IPS-20b (cell line): ENCODE measurements at regions not wholly inside any gene's neighbourhood (a gene's known extent, or its start where the extent isn't known, plus 50 kb on each side); places are given as distances from the start of the nearest gene placed in this dataset.
"Not testable (repeated sequence)": the region's sequence is repeated elsewhere in the genome, so short reads cannot be mapped to it uniquely, and the experiment has no call there.

ENCODE experiments used
- H3K27ac ChIP-seq: one replicate; pipeline ENCODE4 v1.5.1; 2013; ENCODE audit warnings: low read length
- H3K27me3 ChIP-seq: 2 replicates; pipeline ENCODE4 v1.6.1; 2013; ENCODE audit warnings: mild to moderate bottlenecking, low read length, inconsistent platforms; ENCODE audit not compliant: insufficient read depth
- H3K36me3 ChIP-seq: 2 replicates; pipeline ENCODE4 v1.6.1; 2013; ENCODE audit warnings: low read depth, mild to moderate bottlenecking, inconsistent platforms, low read length, moderate library complexity; ENCODE audit not compliant: insufficient read depth
- H3K4me1 ChIP-seq: 2 replicates; pipeline ENCODE4 v1.6.1; 2013; ENCODE audit warnings: mild to moderate bottlenecking, control low read depth, inconsistent platforms, low read length, moderate library complexity; ENCODE audit not compliant: insufficient read depth
- H3K4me3 ChIP-seq: 2 replicates; pipeline ENCODE4 v1.5.1; 2013; ENCODE audit warnings: mild to moderate bottlenecking, low read length, inconsistent platforms
- H3K9ac ChIP-seq: 2 replicates; pipeline ENCODE4 v1.6.1; 2013; ENCODE audit warnings: low read depth, mild to moderate bottlenecking, inconsistent platforms, low read length, moderate library complexity
- H3K9me3 ChIP-seq: 2 replicates; pipeline ENCODE4 v1.6.1; 2013; ENCODE audit warnings: mild to moderate bottlenecking, low read depth, low read length, inconsistent platforms; ENCODE audit not compliant: insufficient read depth

- Histone ChIP-seq H3K36me3 (no peaks in the 10 kb centered on the region), H3K27me3 (no peaks in the 10 kb centered on the region), H3K4me3 (no peak overlapping the region), H3K9ac (no peak overlapping the region), H3K4me1 (no peaks in the 10 kb centered on the region; the same call in 1 of the 2 replicates), H3K27ac (no peak overlapping the region), H3K9me3 (no peaks in the 10 kb centered on the region)
Observed at GRCh38 chr10:84007482-84007881, 131.8 kb upstream of the GHITM start.

DNA sequence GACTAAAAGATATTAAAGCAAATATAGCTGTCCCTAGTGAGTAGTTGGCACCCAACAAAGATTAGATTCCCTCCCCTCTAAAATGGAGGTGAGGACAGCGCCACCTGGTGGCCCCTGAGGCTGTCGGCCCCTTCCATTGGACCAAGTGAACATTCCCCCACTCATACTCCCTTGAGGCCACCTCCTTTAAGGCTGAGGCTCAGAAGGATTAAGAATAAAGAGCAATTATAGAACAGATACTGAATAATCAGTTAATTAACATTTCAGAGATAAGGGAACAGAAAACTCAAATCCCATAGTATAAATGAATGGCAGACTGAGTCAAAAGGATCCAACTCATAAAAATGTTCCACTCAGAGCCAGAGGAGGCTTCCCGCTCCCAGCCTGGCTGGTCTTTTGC lies 130.4 kb upstream of the GHITM start:
- no peak overlapping the region for H3K9ac ChIP-seq
- no peak overlapping the region for H3K4me3 ChIP-seq
- H3K9me3 ChIP-seq: no peaks in the 10 kb centered on the region
- H3K27me3 ChIP-seq: no peaks in the 10 kb centered on the region
- no peaks in the 10 kb centered on the region for H3K36me3 ChIP-seq
- no peak overlapping the region for H3K27ac ChIP-seq
- no peaks in the 10 kb centered on the region; the same call in 1 of the 2 replicates for H3K4me1 ChIP-seq

- Histone ChIP-seq H3K9ac (no peak overlapping the region), H3K27ac (no peak overlapping the region)
Observed at GRCh38 chr10:84012431-84012830, 126.9 kb upstream of the GHITM start.

DNA sequence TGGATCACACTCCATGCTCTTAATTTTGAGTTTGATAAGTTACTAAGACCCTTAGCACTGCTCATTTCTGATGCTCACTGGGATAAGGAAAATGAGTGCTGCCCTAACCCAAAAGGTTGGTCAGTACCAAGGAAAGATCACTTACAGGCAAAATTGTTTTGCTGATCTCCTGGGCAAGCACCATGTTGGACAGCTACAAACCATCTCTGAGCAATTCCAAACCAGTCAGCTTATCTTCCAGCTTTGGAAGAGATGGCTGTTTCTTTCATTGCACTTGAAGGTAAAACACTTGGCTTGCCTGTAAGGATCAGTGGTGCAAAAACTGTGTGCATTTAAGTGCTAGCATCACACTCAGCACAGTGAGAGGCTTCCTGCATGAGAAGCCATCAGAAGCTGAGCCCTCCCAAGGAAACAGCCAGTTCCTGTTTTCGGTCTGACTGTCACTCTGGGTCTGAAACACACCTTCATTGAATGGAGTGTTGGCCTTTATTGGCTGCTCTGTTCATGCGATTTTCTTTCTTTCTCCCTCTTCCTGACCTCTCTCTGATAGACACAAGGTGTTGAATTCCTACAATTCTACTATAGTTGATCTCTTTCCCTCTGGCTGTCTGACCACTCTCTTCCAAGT lies 126.4 kb upstream of the GHITM start:
- no peaks in the 10 kb centered on the region for H3K9me3 ChIP-seq
- no peak overlapping the region for H3K9ac ChIP-seq
- H3K4me3 ChIP-seq: no peak overlapping the region

More at GRCh38 chr10:84012431-84012830, 126.9 kb upstream of the GHITM start:
- Histone ChIP-seq H3K9me3 (no peaks in the 10 kb centered on the region), H3K27me3 (no peaks in the 10 kb centered on the region), H3K36me3 (no peaks in the 10 kb centered on the region), H3K4me1 (no peaks in the 10 kb centered on the region; the same call in 1 of the 2 replicates), H3K4me3 (no peak overlapping the region)

DNA sequence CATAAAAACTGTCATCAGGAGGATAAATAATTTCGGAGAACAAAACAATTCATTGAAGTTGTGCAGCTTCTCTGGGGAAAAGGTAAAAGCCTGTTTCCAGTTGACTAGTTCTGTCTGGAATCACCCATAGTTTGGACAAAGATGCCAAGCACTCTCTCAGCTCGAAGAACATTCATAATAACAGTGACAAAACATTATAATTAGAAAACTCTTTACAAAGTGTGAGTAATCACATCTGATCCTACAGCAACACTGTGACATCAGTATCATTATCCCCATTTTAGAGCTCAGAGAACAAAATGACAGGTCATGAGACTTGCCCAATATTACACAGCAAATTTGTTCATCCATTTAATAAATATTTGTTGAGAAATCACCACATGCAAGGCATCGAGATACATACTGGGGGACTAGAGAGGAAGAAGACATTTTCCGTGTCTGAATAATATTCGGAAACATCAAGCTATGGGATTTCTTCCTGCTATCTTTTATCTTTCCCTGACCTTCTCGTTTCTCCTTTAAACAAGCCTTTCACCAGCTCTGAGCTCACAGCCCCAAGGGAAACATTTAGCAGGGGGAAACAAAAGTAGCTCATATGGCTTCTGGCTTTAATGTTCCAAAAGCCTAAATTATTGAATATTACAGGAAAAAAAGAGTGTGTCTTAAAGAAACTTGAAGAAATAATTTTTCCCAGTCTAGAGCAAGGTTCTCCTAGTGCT lies 123.3 kb upstream of the GHITM start:
- H3K9me3 ChIP-seq: no peaks in the 10 kb centered on the region
- H3K27ac ChIP-seq: no peak overlapping the region
- H3K4me3 ChIP-seq: no peak overlapping the region
- H3K4me1 ChIP-seq: no peaks in the 10 kb centered on the region; the same call in 1 of the 2 replicates
- no peak overlapping the region for H3K9ac ChIP-seq
- no peaks in the 10 kb centered on the region for H3K27me3 ChIP-seq
- no peaks in the 10 kb centered on the region for H3K36me3 ChIP-seq

More for the DNA sequence above, 126.4 kb upstream of the GHITM start:
- Histone ChIP-seq H3K27ac (no peak overlapping the region), H3K27me3 (no peaks in the 10 kb centered on the region), H3K4me1 (no peaks in the 10 kb centered on the region; the same call in 1 of the 2 replicates), H3K36me3 (no peaks in the 10 kb centered on the region)

DNA sequence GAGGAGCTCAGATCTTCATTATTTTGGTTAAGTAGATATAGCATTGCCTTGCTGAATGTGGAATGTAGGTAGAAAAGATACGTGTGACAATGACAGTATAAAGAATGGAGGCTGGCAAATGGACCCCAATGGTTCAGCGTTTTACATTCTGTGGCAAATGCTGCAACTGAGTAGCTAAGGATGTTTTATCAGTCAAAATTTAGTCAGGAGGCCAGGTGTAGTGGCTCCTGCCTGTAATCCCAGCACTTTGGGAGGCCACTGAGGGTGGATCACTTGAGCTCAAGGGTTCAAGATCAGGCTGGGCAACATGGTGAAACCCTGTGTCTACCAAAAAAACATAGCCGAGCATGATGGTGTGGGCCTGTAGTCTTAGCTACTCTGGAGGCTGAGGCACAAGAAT lies 120.5 kb upstream of the GHITM start:
- Histone ChIP-seq H3K9ac (no peak overlapping the region), H3K36me3 (no peaks in the 10 kb centered on the region), H3K4me3 (no peak overlapping the region), H3K4me1 (no peaks in the 10 kb centered on the region), H3K9me3 (no peaks in the 10 kb centered on the region), H3K27me3 (no peaks in the 10 kb centered on the region), H3K27ac (no peak overlapping the region)

DNA sequence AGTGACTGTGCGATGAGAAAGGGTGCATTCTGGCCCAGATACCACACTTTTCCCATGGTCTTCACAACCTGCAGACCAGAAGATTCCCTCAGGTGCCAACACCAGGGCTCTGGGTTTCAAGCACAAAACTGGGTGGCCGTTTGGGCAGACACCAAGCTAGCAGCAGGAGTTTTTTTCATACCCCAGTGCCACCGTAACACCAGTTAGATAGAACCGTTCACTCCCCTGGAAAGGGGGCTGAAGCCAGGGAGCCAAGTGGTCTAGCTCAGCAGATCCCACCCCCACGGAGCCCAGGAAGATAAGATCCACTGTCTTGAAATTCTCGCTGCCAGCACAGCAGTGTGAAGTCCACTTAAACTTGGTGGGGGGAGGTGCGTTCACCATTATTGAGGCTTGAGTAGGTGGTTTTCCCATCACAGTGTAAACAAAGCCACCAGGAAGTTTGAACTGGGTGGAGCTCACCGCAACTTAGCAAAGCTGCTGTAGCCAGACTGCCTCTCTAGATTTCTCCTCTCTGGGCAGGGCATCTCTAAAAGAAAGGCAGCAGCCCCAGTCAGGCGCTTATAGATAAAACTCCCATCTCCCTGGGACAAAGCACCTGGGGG lies 119.4 kb upstream of the GHITM start:
- not testable (repeated sequence) for H3K9me3 ChIP-seq, H3K36me3 ChIP-seq, H3K4me3 ChIP-seq, H3K27me3 ChIP-seq, H3K27ac ChIP-seq, H3K4me1 ChIP-seq, H3K9ac ChIP-seq

DNA sequence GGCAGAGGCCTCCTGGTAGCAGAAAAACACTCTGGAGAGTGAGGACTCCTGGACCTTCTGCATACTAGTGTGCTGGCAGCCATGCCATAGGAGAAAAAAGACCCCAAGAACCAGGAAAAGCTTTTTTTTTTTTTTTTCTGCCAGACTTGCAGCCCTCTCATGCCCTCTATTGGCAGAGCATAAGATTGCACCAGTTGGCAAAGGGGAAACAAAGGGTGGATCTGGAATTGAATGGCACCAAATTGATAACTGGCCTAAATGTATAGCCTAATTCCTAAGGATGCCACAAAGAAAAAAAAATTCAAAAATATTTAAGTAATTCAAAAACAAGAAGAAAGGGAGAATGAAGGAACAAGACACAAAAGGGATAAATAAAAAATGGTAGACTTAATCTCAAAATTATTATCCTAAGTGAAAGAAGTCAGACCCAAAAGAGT lies 112.5 kb upstream of the GHITM start:
- Histone ChIP-seq H3K27ac (no peak overlapping the region), H3K4me3 (no peak overlapping the region), H3K36me3 (no peaks in the 10 kb centered on the region), H3K9me3 (no peaks in the 10 kb centered on the region), H3K9ac (no peak overlapping the region), H3K4me1 (no peaks in the 10 kb centered on the region), H3K27me3 (no peaks in the 10 kb centered on the region)

DNA sequence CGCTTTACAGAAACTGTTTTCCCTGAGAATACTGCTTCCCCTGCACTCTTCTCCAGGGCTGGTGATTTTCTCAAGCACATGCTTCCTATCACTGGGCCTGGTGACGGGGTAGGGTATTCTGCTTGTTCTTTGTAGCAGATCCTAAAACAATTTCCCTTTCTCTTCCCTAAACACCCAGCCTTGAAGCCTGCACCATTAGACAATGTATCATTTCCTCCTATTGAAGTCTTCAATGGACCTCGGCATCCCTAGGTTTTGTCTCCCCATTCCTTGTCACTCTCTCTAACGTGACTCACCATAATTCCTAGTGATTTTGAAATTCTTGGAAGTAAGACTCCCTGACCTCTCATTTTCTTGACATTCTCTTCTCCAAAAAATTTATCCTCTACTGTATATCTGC lies 109.5 kb upstream of the GHITM start:
- no peaks in the 10 kb centered on the region for H3K27me3 ChIP-seq
- no peak overlapping the region for H3K27ac ChIP-seq
- H3K4me1 ChIP-seq: no peaks in the 10 kb centered on the region
- H3K4me3 ChIP-seq: no peak overlapping the region
- no peaks in the 10 kb centered on the region for H3K36me3 ChIP-seq
- H3K9me3 ChIP-seq: no peaks in the 10 kb centered on the region
- no peak overlapping the region for H3K9ac ChIP-seq

DNA sequence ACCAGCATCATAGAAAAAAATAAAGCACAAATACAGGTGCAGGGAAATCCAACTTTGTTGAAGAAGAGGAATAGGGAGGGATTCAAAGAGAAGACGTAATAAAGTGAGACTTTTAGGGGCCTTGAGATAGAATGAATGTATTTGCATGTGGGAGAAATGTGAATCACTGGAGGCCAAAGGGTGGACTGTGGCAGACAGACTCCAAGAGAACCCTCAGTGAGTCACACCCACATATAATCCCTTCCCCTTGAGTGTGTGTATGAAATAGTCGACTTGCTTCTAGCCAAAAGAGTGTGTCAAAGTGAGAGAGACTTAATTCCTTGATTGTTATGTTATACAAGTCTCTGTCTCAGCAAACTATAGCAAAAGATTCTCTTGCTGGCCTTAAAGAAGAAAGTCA lies 101.3 kb upstream of the GHITM start:
- Histone ChIP-seq H3K9me3 (no peaks in the 10 kb centered on the region; the same call in 1 of the 2 replicates), H3K9ac (no peak overlapping the region), H3K27ac (no peak overlapping the region), H3K36me3 (no peaks in the 10 kb centered on the region), H3K4me3 (no peak overlapping the region), H3K27me3 (no peaks in the 10 kb centered on the region), H3K4me1 (no peaks in the 10 kb centered on the region)

DNA sequence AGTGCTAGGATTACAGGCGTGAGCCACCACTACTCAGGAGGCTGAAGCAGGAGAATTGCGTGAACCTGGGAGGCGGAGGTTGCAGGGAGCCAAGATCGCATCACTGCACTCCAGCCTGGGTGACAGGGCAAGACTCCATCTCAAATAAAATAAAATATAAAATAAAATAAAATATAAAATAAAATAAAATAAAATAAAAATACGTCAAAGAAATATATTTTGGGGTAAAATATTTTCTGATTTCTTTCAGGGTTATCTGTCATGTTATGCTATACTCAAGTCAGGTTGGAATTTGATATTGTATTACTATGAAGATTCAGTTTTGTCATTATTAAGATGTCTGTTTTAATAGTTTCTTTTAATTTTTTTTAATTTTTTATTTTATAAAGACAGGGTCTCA lies 99.4 kb upstream of the GHITM start:
- Histone ChIP-seq H3K27me3 (no peaks in the 10 kb centered on the region), H3K4me3 (no peak overlapping the region), H3K4me1 (no peaks in the 10 kb centered on the region), H3K9ac (no peak overlapping the region), H3K36me3 (no peaks in the 10 kb centered on the region), H3K27ac (no peak overlapping the region), H3K9me3 (no peaks in the 10 kb centered on the region; the same call in 1 of the 2 replicates)
